Fibroblast of the conjunctiva (primary cell): ENCODE measurements at regions not wholly inside any gene's neighbourhood (a gene's known extent, or its start where the extent isn't known, plus 50 kb on each side); places are given as distances from the start of the nearest gene placed in this dataset.

ENCODE experiments used
- DNase-seq: peaks from one replicate; pipeline ENCODE4 v3.0.0-alpha.2; 2010; ENCODE audit warnings: low read depth

DNA sequence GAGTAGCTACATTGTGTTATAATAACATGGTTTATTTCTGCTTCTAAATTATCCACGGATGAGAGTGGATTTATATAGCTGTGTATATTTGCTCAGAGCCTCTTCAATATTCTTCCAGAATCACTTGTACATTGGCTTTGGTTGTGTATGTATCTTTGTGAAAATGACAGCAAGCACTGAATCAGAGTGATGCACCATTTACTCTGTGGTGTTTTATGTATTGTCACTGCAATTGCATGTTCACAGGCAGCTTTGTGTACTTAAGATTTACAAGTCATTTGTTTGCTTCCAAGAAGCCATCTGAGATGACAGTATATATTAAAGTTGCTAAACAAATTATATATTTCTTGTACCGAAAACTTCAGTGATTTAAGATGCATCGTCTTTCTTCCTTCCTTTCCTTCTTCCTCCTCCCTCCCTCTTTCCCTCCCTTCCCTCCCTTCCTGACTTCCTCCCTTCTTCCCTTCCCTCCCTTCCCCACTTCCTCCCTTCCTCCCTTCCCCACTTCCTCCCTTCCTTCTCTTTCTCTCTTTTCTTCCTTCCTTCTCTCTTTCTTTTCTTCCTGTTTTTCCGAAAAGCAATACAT, 362.3 kb upstream of the GOLIM4 start:
- no peak for DNase-seq

DNA sequence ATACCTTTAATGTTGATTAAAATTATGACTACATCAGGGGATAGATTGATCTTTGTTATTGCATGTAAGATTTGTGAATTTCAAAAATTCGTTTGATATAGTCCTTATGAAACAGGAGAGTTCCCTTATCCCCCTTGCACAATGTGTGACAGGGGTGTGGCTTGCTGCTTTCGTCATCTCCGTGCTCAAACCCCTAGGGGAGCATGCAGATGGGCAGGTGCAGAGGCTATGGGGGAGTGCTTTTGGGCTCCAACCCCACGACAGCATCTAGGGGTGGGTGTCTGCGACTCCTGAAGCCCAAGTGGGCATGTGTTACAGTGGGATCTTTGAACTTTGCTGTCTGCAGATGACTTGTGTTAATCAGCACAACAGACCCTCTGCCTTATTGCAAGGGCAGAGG, 360.1 kb upstream of the GOLIM4 start:
- no peak for DNase-seq

DNA sequence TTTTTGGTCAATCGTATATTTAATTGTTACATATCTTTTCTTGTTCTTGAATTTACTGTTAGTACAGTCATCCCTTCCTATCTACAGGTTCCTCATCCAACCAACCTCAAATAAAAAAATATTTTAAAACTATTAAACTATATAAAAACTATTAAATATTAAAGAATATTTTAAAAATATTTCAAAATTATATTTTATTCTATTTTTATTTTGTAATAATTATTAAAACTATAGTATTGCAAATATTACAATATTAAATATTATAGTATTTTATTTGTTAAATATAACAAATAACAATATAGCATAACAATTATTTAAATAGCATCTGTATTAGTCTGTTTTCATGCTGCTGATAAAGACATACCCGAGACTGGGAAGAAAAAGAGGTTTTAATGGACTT, 357.9 kb upstream of the GOLIM4 start:
- DNase-seq, result no peak

DNA sequence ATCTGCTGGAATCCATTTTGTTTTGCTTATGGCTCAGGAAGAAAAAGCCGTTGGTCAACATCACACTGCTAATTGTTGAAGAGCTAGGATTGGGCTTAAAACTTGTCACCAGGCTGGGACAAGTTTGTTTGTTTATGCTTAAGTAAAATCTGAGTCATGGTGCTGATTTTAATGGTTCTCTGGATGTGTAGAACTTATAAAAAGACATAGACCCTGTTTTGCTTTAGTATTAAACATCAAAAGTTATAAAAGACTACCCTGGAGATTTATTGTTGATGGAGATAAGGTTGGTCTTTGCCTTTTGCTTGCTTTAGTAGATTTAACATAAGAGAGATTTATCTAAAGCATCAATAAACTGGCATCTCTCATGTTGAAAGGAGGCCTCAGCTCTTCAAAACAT, 348.2 kb upstream of the GOLIM4 start:
- DNase-seq, result no peak

DNA sequence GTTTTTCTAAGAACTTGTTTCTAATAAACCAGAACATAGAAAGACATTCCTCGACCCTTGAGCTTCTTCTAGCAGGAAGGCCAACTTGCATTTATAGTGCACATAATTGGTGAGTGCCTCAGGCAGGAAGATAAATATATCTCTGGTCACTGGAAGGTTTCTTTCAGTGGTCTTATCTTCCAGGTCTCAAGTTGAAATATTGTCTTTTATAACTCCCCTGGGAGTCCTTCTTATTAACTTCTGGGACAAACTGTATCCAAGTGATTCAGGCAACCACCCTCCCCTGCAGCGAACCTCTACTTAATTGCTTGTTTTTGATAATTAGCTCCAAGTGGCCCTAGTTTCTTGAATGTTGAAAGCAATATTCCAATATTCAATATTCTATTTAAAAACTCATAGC, 346.8 kb upstream of the GOLIM4 start:
- no peak for DNase-seq

DNA sequence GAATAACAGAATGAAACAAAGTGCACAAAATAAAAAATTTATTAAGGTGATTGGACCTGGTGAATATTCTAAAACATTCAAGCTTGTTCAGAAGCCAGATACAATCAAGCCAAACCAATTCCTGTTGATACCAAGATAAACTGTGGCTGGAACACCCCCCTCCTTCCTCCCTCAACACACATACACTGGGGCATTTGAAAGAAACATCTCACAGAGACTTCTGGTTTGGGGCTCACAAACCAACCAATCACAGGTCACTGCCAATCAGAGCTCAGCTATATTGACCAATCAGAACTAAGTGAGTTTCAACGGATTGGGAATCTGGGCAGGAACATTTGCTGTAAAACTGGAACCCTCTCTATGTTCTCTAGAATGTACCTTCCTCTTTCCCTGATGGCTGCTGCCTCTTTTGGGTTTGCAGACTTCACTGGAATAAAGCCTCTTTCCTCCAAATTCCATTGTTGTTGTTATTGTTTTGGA, 340.6 kb upstream of the GOLIM4 start:
- no peak for DNase-seq

DNA sequence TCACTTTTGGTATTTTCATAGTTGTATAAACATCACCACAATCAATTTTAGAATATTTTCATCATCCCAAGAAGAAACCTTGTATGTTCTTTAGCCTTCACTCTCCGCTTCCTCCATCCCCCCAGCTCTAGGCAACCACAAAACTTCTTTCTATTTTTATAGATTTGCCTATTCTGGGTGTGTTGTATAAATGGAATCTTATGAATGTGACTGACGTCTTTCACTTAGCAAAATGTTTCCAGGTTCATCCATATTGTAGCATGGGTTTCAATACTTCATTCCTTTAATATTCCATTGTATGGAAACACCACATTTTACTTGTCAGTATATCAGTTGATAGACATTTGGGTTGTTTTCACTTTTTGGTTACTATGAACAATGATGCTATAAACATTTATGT, 335.8 kb upstream of the GOLIM4 start:
- no peak for DNase-seq

DNA sequence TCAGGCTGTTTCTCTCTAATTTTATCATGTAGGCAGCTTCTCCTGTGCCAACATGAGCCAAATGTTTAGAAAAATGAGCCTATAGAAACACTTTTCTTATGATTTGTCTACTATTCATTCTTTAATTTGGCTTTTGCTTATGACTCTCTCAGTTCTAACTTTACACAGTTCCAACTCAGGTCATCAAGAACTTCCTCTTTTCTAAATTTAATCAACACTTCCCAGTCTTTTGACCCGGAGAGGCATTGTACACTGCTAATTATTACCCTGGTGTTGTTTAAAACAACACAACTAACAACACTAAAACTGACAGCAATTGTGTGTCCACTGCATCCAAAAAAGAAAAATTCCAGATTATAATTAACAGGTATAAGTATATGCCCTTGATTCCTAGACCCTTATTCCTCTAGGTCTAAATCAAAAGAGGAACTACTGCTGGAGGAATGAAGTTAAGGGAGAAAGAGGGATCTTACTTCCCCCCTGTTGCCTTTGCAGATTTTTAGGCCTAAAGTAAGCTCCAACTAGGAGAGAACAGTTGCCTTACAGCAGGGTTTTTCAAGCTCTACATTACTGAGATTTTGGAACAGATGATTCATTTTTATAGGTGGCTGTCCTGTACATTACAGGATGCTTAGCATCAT, 332.2 kb upstream of the GOLIM4 start:
- DNase-seq, result no peak

DNA sequence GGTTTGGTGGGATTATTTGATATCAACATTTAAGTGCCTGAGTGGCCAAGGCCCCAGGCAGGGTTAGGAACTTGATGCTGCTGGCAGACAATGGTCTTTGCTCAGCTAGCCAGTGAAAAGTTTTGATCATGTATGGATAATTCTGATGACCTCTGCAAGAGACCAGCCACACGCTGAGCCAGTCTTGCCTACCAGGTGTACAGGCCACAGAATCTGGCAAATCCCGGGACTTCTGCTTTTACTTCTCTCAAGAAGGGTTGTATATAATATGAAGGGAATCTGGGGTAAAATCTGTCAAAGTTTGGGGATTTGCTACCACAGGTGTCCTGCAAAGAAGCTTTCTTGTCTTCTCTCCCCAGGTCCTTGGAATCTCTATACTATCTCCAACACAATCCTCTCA, 331.4 kb upstream of the GOLIM4 start:
- DNase-seq, result no peak

DNA sequence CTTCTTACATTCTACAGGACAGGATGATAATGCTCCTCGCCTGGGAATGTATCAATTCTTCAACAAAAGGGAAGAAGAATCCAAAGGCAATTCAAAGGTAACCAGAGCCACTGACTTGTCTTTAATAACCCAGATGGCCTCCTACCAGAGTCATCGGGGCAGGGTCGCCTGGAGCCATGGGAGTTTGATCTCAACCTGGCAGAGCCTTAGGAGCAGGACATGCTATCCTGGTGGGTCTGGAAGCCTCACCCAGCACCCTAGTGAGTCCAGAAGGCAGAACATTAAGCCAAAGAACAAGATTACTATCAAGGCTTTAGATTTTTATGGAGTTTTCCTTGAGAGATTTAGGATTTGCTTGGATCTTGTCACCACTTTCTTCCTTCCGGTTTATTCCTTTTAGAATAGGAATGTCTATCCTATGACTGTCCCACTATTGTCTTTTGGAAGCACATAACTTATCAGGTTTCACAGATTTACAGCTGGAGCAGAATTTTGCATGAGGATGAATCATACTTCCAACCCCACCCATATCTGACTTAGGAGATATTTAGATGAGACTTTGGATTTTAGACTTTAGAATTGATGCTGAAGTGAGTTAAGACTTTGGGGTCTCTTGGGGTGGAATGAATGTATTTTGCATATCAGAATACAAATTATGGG, 330.3 kb upstream of the GOLIM4 start:
- no peak for DNase-seq

DNA sequence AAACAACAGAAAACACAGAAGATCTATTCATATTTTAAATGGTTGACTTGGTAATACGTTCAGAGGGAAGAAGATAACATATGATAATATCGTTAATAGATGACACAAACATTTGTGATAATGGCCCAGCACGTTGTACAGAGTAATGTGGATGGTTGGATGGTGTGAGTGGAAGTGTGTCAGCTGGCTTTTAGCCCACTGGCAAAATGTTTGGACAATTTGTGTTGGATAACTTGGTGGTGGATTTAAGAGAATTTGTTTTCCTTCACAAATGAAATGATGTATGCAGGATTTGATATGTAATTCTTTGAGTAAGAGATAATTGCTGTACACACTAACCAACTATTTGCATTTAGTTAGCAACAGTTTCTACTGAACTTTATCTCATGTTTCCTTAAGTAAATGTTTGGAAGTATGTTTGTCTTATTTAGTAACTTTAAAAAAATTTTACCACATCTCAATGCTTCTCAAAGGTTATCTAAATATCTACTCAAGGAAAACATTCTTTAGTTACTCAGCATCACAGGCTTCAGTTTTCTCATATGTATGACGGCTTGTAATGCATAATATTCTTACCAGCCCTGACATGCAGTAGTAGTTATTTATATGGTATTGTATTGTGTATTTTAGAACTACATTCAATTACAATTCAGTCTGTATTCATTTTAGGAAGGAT, 328.5 kb upstream of the GOLIM4 start:
- no peak for DNase-seq

DNA sequence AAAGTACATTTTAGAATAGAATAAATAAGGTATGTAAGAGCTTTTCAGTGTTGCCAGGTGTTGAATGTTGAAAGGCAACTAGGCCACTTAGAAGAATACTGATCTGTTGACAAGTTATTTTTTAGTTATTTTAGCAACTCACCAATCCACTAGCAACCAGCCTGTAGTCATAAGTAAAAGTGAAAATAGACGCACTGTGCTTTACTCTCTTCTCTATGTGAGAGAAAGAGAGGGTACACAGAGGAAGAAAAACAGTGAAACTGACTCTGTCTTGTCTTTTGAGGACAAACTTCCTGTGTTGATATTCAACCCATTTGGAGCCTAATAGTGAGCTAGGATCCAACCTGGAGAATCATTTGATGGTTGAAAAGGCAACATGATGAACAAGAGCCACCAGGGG, 327.1 kb upstream of the GOLIM4 start:
- no peak for DNase-seq

DNA sequence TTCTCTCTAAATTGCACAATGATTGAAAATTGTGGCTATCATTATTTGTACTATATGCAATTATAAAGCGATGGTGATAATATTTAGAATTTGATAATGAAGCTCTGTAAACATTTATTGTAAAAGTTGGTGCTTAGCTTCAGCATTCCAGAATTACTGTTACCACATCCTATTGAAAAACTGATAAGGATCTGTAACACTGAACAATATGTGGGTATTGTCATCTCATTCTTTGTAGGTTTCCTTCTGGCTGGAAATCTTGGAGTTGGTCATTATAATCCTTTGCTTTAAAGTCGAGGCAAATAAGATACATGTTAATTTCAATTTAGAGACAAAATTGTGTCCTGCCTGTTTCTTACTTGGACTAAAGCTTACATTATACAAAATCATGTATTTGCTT, 323.4 kb upstream of the GOLIM4 start:
- DNase-seq, result no peak

DNA sequence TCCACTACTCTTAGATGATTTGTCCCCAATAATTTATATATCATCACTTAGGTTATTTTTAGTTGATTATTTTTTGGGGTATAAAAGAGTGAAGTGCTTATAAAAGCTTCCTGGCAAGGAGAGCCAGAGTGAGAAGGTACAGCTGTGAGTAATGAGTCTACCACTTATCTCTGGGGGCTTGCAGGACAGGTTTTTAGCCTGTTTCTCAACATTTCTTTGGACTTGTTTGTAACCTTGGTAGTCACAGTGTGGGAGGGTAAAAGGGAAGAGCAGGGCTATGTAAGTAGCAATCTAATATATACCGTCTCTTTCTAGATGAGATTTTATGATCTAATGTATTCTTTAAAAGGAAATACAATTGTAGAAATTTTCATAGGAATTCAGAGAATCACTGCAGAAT, 321.3 kb upstream of the GOLIM4 start:
- DNase-seq, result no peak

DNA sequence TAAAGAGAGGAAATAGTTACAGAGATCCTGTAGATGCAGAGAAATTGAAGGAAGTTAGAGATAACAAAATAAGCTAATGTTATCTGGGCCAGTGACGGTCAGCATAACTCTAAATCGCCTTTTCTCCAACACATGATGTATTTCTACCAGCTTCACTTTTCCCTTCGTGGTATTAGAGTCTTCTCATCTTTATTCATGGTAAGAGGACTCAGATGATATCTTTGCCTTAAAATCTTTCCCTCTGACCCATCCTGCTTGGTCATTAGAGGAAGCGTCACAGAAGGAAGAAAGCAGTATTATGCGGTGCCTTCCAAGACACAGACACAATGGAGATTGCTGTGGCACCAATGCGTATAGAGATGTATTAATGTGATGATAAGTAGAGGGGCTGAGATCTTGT, 320.7 kb upstream of the GOLIM4 start:
- no peak for DNase-seq

DNA sequence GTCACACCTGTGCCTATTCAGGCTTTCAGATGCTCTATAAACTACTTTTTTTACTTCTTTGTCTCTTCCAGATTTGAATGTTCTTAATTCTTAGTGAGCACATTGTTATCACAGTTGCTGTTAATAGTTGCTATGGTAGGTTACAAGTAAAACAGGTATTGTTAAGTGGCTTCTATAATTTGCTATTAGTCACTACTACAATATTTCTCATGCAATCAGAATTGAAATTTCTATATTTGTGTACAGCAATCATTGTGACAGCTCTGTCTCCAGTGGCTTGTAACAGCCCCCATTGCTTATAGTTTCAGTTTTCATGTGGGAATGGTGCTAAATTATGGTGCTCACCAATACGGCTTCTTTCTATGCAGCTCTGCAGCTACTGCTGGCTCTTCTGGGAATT, 318.4 kb upstream of the GOLIM4 start:
- DNase-seq, result no peak

DNA sequence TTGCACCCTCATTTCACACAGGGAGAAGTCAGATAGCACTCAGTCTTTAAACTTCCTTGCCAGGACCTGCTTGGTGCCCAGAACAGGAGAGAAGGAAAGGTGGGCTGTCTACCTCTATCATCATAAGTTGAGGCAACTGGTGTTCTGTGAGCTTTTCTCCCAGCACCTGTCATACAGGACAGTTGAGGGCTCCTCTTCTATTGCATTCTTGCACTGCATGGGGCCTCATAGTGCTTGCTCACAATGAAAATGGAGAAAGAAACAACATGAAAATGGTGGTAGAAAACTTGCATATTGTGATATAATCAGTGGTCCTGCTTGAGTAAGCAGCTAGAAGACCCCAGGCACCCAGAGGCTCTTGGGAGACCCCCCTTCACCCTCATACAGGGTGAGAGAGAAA, 311.7 kb upstream of the GOLIM4 start:
- no peak for DNase-seq

DNA sequence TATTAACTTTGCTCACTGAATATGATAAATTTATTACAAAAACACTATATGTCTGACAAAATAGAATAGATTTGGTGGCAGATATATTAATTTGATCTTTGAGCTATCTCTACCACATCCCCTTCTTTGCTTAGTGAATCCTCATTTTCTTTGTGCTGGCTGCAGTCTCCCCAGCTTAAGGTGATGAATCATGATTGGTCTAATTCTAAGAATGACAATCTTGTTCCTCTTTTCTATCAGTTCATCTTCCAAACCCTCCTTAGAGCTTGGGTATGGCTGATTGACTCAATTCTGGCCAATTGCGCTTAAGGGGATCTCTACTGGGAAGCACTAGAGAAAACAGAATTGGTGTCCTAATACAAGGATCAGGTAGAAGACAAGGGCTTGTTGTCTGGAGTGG, 309.6 kb upstream of the GOLIM4 start:
- DNase-seq, result no peak

DNA sequence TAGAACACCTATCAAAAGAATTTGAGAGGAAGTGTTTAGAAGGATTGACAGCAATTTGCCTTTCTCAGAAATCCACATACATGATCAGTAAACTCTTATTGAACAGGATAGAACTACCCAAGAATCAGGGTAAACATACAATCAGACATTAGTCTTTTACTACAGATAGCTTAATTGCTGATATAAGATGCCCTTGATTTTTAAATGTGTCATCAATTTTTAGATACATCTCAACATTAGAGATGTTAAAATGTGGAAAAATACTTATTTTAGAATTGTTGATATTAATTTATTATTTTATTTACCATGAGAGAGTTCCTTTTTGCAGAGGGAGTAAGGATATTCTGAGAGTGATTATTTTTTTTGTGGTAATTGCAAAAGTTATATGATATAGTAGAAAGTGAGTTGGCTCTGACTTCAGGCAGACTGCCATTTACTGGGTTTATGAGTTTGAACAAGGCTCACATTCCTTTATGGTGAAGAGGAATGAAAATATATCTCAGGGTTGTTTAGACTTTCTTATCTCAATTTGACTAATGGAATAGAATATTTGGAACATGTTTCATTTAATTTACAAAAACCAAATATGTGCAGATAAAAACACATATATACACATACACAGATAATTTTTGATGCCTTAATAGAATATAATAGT, 302.8 kb upstream of the GOLIM4 start:
- DNase-seq, result no peak

DNA sequence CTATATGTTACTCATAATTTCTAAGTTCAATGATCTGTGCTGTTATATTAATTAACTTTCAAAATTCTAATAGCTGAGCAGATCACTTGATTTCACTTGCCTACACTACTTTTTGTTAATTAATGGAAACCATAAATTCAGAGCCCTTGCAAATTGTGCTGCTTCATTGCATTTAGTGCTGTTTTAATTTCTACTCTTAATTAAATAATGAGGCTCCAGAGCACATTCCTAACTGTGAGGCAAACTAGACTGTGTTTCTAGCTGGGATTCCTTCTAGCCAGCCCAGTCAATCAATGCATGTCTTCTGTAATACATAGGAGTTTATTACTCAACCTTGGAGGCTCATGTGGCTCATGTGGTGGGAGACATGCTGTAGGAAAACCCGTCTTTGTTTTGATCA, 301.1 kb upstream of the GOLIM4 start:
- DNase-seq, result no peak

DNA sequence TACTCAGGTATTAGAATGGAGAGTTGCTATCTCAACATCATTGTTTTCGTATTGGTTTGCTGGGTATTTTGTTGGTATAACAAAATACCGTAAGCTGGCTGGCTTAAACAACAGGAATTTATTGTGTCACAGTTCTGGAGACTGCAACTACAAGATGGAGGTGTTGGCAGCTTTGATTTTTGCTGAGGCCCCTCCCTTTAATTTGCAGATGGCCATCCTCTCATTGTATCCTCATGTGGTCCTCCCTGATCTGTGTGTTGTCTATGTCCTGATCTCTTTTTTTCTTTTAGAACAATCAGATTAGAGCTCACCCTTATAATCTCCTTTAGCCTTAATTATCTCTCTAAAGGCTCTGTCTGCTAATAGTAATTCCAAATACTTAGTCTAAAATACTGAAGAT, 299.8 kb upstream of the GOLIM4 start:
- DNase-seq, result no peak

DNA sequence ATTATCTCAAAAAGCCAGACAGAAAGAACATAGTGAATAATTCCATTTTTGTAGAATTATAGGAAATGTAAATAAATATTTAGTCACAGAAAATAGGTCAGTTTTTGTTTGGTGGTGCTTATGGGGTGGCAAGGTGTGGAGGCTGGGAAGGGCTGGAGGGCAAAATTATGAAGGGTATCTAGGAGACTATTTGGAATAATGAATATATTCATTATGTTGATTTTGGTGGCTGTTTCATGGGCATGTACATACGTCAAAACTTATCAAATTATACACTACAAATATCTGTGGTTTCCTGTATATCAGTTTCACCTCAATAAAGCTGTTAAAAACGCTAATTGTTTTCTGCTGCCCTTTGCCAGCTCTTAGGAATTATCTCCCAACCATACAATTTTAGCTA, 298.7 kb upstream of the GOLIM4 start:
- DNase-seq, result no peak

DNA sequence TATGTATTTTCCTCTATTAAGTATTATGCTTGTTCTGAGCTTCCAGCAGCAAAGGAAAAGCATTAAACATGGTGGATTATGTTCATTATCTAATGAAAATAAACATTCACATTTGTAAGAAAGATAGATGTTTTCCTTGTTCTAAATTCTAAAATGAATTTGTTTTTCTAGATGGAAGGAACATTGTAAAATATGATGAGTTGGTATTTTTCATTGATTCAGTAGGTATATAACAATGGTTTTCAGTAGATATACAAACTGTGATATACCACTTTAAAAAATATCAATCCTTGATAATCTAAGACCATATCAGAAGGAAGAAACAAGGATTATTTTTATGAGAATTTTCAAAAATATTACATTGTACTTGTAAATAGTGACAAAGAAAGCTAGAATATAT, 290.6 kb upstream of the GOLIM4 start:
- DNase-seq, result no peak
